Stomach (tissue), 8 donors: ENCODE measurements at regions not wholly inside any gene's neighbourhood (a gene's known extent, or its start where the extent isn't known, plus 50 kb on each side); places are given as distances from the start of the nearest gene placed in this dataset.

Experiments used
- DNase-seq, 2 donors: peaks; one replicate each; pipeline versions ENCODE4 v3.0.0 to v3.0.0-alpha.2; 2013 to 2019
- H3K27ac ChIP-seq, 5 donors: fragments of 200-600 bp in 4 of 5; sonication (generic) in 4 of 5; one replicate each; pipeline ENCODE4 v1.5.1; 2013 to 2019; ENCODE audit warnings: mild to moderate bottlenecking in 1 of 5, moderate library complexity in 1 of 5
- H3K27me3 ChIP-seq, 3 donors: fragments of 200-600 bp; sonication (generic); one replicate each; pipeline ENCODE4 v1.5.1; 2017 to 2019; ENCODE audit warnings: mixed run types in 1 of 3
- H3K36me3 ChIP-seq, 4 donors: fragments of 200-600 bp; sonication (generic); 1 replicate in 3 of 4; 2 replicates in 1 of 4; pipeline ENCODE4 v1.5.1; 2016 to 2019
- H3K4me1 ChIP-seq, 4 donors: fragments of 200-600 bp; sonication (generic); one replicate each; pipeline ENCODE4 v1.5.1; 2016 to 2019
- H3K4me3 ChIP-seq, 4 donors: fragments of 200-600 bp; sonication (generic) in 3 of 4; one replicate each; pipeline ENCODE4 v1.5.1; 2016 to 2019; ENCODE audit warnings: mild to moderate bottlenecking in 1 of 4
- H3K9me3 ChIP-seq, 4 donors: fragments of 200-600 bp; sonication (generic); one replicate each; pipeline ENCODE4 v1.5.1; 2016 to 2019
- CTCF ChIP-seq, 7 experiments: fragments of 450-650 bp in 4 of 7; fragments of 200-600 bp in 3 of 7; sonication (generic) in 3 of 7; IDR thresholded peaks; one replicate each; pipeline ENCODE4 v1.5.1; 2016 to 2019; ENCODE audit warnings: antibody characterized with exemption in 7 of 7, control low read depth in 2 of 7, mild to moderate bottlenecking in 1 of 7
- EP300 ChIP-seq: sonication (generic); formaldehyde crosslinking; IDR thresholded peaks from one replicate; pipeline ENCODE4 v1.6.1; 2017; ENCODE audit warnings: antibody characterized with exemption
- POLR2A ChIP-seq, 4 donors: fragments of 450-650 bp; IDR thresholded peaks; one replicate each; pipeline ENCODE4 v1.6.1; 2016; ENCODE audit warnings: antibody characterized with exemption in 4 of 4, control low read depth in 2 of 4, mild to moderate bottlenecking in 1 of 4, moderate library complexity in 1 of 4
- POLR2AphosphoS5 ChIP-seq, 3 donors: sonication (generic); formaldehyde crosslinking; IDR thresholded peaks; one replicate each; pipeline ENCODE4 v1.6.1; 2016; ENCODE audit warnings: antibody characterized with exemption in 3 of 3
- WGBS, 5 donors: extraction: QIAGEN DNeasy Blood & Tissue Kit in 3 of 5; methylation state at CpG; one replicate each; pipeline versions ENCODE4 v1.1.5 to v1.1.7; 2013 to 2018; 5-methylcytosine and 5-hydroxymethylcytosine counted together
- intact Hi-C: fragments of 100-400 bp; cut with DNase I; formaldehyde crosslinking; loops from one replicate; pipeline ENCODE4 v1.15.1; 2023; ENCODE audit warnings: low total_unique reads
- donor health status: healthy with polysubstance abuse.
- donor health status: Bipolar disorder and iron deficiency.
- donor health status: healthy.

GRCh38 chr2:205937211-205937610, 148.8 kb downstream of the INO80D start:
- no peak for DNase-seq
- Histone ChIP-seq H3K27me3 (no peaks in the 10 kb centered on the region), H3K27ac (no peak overlapping the region), H3K4me3 (no peak overlapping the region), H3K4me1 (no peaks in the 10 kb centered on the region), H3K9me3 (no peaks in the 10 kb centered on the region), H3K36me3 (no peaks in the 10 kb centered on the region)
- WGBS, 5 donors, result 98 to 100% (median 100%) methylated on average over 1 of the region's 1 CpG
- intact Hi-C loops, result no loop called here
- TF ChIP-seq POLR2A (IDR thresholded peaks at IDR 0.05), result no peak

- no peak for DNase-seq
- Histone ChIP-seq H3K27ac (no peak overlapping the region), H3K4me3 (no peak overlapping the region), H3K27me3 (no peaks in the 10 kb centered on the region), H3K4me1 (no peaks in the 10 kb centered on the region), H3K36me3 (no peaks in the 10 kb centered on the region), H3K9me3 (no peaks in the 10 kb centered on the region)
- intact Hi-C loops, result no loop called here
- TF ChIP-seq EP300 (no peak), CTCF (IDR thresholded peaks at IDR 0.05) (no peak), POLR2A (IDR thresholded peaks at IDR 0.05) (no peak)
- 73 to 86% (median 82%) methylated on average over 10 of the region's 10 CpGs for WGBS, 5 donors
These were observed 149.5 kb downstream of the INO80D start for GRCh38 chr2:205936446-205936845.

- no peaks in the 10 kb centered on the region for H3K27me3 ChIP-seq
- no peaks in the 10 kb centered on the region for H3K36me3 ChIP-seq
- peaks cover 0 to 16% (median 15%) of the 10 kb centered on the region in 4 donors for H3K4me1 ChIP-seq
- TF ChIP-seq EP300 (no peak), CTCF (IDR thresholded peaks at IDR 0.05) (peak in 3 of 7 experiments; percentile 18 to 35 (median 27))
- no peaks in the 10 kb centered on the region for H3K9me3 ChIP-seq
- H3K4me3 ChIP-seq, result no peak overlapping the region
- no peak overlapping the region for H3K27ac ChIP-seq
- 34 to 63% (median 37%) methylated on average over 1 of the region's 1 CpG for WGBS, 5 donors
- DNase-seq, result no peak
- intact Hi-C loops, result no loop called here
These were observed 151.5 kb downstream of the INO80D start for GRCh38 chr2:205934443-205934842.

DNA sequence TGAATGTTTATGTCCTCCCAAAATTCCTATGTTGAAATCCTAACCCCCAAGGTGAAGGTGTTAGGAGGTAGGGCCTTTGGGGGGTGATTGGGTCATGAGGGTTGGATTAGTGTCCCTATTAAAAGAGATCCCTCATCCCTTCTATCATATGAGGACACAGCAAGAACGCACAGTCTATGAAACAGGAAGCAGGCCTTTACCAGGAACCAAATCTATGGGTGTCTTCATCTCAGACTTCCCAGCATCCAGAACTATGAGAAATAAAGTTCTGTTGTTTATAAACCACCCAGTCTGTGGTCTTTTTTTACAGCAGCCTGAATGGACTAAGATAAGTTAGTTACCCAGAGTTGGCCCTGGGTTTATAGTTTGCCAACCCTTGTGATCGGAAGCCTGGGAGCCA, 153.1 kb downstream of the INO80D start:
- 56 to 84% (median 75%) methylated on average over 2 of the region's 2 CpGs for WGBS, 5 donors
- Histone ChIP-seq H3K27me3 (no peaks in the 10 kb centered on the region), H3K9me3 (no peaks in the 10 kb centered on the region), H3K4me1 (peaks cover 8 to 20% (median 16%) of the 10 kb centered on the region in 4 donors), H3K4me3 (no peak overlapping the region), H3K27ac (no peak overlapping the region), H3K36me3 (no peaks in the 10 kb centered on the region)
- intact Hi-C loops, result no loop called here
- DNase-seq, result no peak
- TF ChIP-seq POLR2AphosphoS5 (IDR thresholded peaks at IDR 0.05), result no peak
- no peak for TF ChIP-seq CTCF (IDR thresholded peaks at IDR 0.05)
- TF ChIP-seq EP300, result no peak
- TF ChIP-seq POLR2A (IDR thresholded peaks at IDR 0.05), result no peak

GRCh38 chr2:205931388-205931787, 154.6 kb downstream of the INO80D start:
- intact Hi-C loops, result no loop called here
- TF ChIP-seq POLR2A (IDR thresholded peaks at IDR 0.05) (no peak), POLR2AphosphoS5 (IDR thresholded peaks at IDR 0.05) (no peak), EP300 (no peak), CTCF (IDR thresholded peaks at IDR 0.05) (no peak)
- Histone ChIP-seq H3K4me3 (no peak overlapping the region), H3K27me3 (peaks cover 0 to 9% (median 0%) of the 10 kb centered on the region in 3 donors), H3K27ac (peak overlapping the region in 1 of 5 donors; percentile 64), H3K9me3 (no peaks in the 10 kb centered on the region), H3K36me3 (no peaks in the 10 kb centered on the region), H3K4me1 (peaks cover 8 to 22% (median 16%) of the 10 kb centered on the region in 4 donors)
- no peak for DNase-seq
- 95 to 100% (median 97%) methylated on average over 3 of the region's 3 CpGs for WGBS, 5 donors
